ENCODE measurements at regions not wholly inside any gene's neighbourhood (a gene's known extent, or its start where the extent isn't known, plus 50 kb on each side); places are given as distances from the start of the nearest gene placed in this dataset.

GRCh38 chr3:109944836-109945235 is 607.5 kb upstream of the DPPA4 start:
- H3K36me3 Mint-ChIP-seq (ENCODE audit: insufficient read depth in 1 of 3, low read depth in 3 of 3), result no peaks in the 10 kb centered on the region
- no peak for TF ChIP-seq CTCF (conservative IDR thresholded peaks at IDR 0.05)
- Histone ChIP-seq H2AFZ (ENCODE audit: low read length) (no peak overlapping the region), H3K23me2 (ENCODE audit: insufficient read length, low read depth, low read length, poor library complexity, severe bottlenecking) (no peaks in the 10 kb centered on the region), H3K56ac (ENCODE audit: insufficient read length, low read depth, low read length) (no peak overlapping the region), H3K27me3 (ENCODE audit: insufficient read depth, low read length) (no peaks in the 10 kb centered on the region), H3K9ac (ENCODE audit: extremely low read depth, insufficient read length, low read length) (no peak overlapping the region), H4K20me1 (ENCODE audit: control insufficient read depth, insufficient read depth, insufficient read length) (no peaks in the 10 kb centered on the region), H3K79me1 (ENCODE audit: insufficient read depth, low read depth, low read length, poor library complexity, severe bottlenecking) (no peaks in the 10 kb centered on the region), H2BK120ac (ENCODE audit: low read depth, low read length, poor library complexity, severe bottlenecking) (no peak overlapping the region), H2BK5ac (ENCODE audit: insufficient read length, low read length) (no peak overlapping the region), H4K8ac (replicated peaks; ENCODE audit: insufficient read length, low read depth, low read length) (no peak overlapping the region), H2BK20ac (ENCODE audit: low read depth, low read length, poor library complexity, severe bottlenecking) (no peak overlapping the region), H3K9me3 (ENCODE audit: control insufficient read depth, low read depth, low read length) (no peaks in the 10 kb centered on the region), H3K79me2 (ENCODE audit: insufficient read depth, low read length) (no peaks in the 10 kb centered on the region), H4K5ac (ENCODE audit: insufficient read length, low read depth, low read length) (no peak overlapping the region), H3K4me1 (ENCODE audit: insufficient read depth, low read length) (no peaks in the 10 kb centered on the region), H3K4ac (ENCODE audit: low read depth, low read length) (no peak overlapping the region), H2BK12ac (ENCODE audit: insufficient read length, low read depth, low read length) (no peak overlapping the region), H3T11ph (ENCODE audit: low read length) (no peak overlapping the region), H2BK15ac (ENCODE audit: low read depth, low read length) (no peak overlapping the region), H3K18ac (ENCODE audit: insufficient read length, low read depth, low read length) (no peak overlapping the region), H3K4me2 (ENCODE audit: insufficient read depth, insufficient read length, low read length) (no peak overlapping the region), H4K91ac (ENCODE audit: insufficient read length, low read depth, low read length) (no peak overlapping the region), H3K23ac (ENCODE audit: insufficient read length, low read depth, low read length) (no peak overlapping the region), H2AK5ac (ENCODE audit: insufficient read length, low read length) (no peak overlapping the region), H3K27ac (ENCODE audit: insufficient read length, low read depth, low read length) (no peak overlapping the region), H3K14ac (ENCODE audit: insufficient read depth, low read length) (no peak overlapping the region)
- WGBS (ENCODE audit: extremely low coverage, insufficient read length, low lambda C conversion rate), result no CpG with 5 or more reads among the region's 5 CpGs
- peaks cover 0 to 1% of the 10 kb centered on the region in 2 experiments; a peak in 1 of 5 replicates for H3K9me3 Mint-ChIP-seq
- DNase-seq, result no peak
- H3K4me3 Mint-ChIP-seq, result no peak overlapping the region
- no peak overlapping the region for H3K27ac Mint-ChIP-seq
- H3K4me1 Mint-ChIP-seq, result no peaks in the 10 kb centered on the region
- no peaks in the 10 kb centered on the region for H3K27me3 Mint-ChIP-seq (ENCODE audit: low read depth)

All from H9 (cell line).